Spleen (tissue), 11 donors: ENCODE measurements at regions not wholly inside any gene's neighbourhood (a gene's known extent, or its start where the extent isn't known, plus 50 kb on each side); places are given as distances from the start of the nearest gene placed in this dataset.

Source experiments
- DNase-seq: peaks from one replicate; pipeline ENCODE4 v3.0.0-alpha.2; 2020
- H3K27ac ChIP-seq, 8 donors: fragments of 200-600 bp; sonication (generic) in 7 of 8; 1 replicate in 4 of 8; 2 replicates in 4 of 8; pipeline versions ENCODE4 v1.5.0 to v1.8.0; 2016 to 2021; ENCODE audit warnings: inconsistent platforms in 4 of 8, mild to moderate bottlenecking in 4 of 8, moderate library complexity in 1 of 8
- H3K27me3 ChIP-seq, 7 donors: fragments of 200-600 bp; sonication (generic) in 6 of 7; replicated peaks in 1 of 7; 1 replicate in 4 of 7; 2 replicates in 3 of 7; pipeline versions ENCODE4 v1.5.0 to v1.8.0; 2016 to 2021; ENCODE audit warnings: inconsistent platforms in 3 of 7, mild to moderate bottlenecking in 1 of 7
- H3K36me3 ChIP-seq, 6 donors: fragments of 200-600 bp; sonication (generic) in 5 of 6; 1 replicate in 4 of 6; 2 replicates in 2 of 6; pipeline versions ENCODE4 v1.5.0 to v1.8.0; 2016 to 2021; ENCODE audit warnings: inconsistent platforms in 2 of 6
- H3K4me1 ChIP-seq, 6 donors: fragments of 200-600 bp; sonication (generic) in 5 of 6; 1 replicate in 3 of 6; 2 replicates in 3 of 6; pipeline versions ENCODE4 v1.5.0 to v1.8.0; 2016 to 2021; ENCODE audit warnings: inconsistent platforms in 3 of 6
- H3K4me3 ChIP-seq, 8 donors: fragments of 200-600 bp; sonication (generic) in 7 of 8; 1 replicate in 4 of 8; 2 replicates in 4 of 8; pipeline versions ENCODE4 v1.5.0 to v1.8.0; 2016 to 2021; ENCODE audit warnings: inconsistent platforms in 4 of 8, mild to moderate bottlenecking in 4 of 8, moderate library complexity in 2 of 8
- H3K9me3 ChIP-seq, 8 donors: fragments of 200-600 bp; sonication (generic) in 7 of 8; 1 replicate in 4 of 8; 2 replicates in 4 of 8; pipeline versions ENCODE4 v1.5.0 to v1.8.0; 2016 to 2021; ENCODE audit warnings: inconsistent platforms in 4 of 8
- POLR2A ChIP-seq, 3 donors: fragments of 450-650 bp; IDR thresholded peaks; one replicate each; pipeline ENCODE4 v1.5.1; 2017; ENCODE audit warnings: antibody characterized with exemption in 3 of 3, mild to moderate bottlenecking in 1 of 3
- POLR2AphosphoS5 ChIP-seq, 3 donors: sonication (generic); formaldehyde crosslinking; IDR thresholded peaks; one replicate each; pipeline ENCODE4 v1.5.1; 2017; ENCODE audit warnings: antibody characterized with exemption in 3 of 3
- WGBS, 5 donors: extraction: QIAGEN DNeasy Blood & Tissue Kit in 3 of 5; methylation state at CpG; one replicate each; pipeline versions ENCODE4 v1.1.5 to v1.1.7; 2013 to 2018; 5-methylcytosine and 5-hydroxymethylcytosine counted together
- intact Hi-C: fragments of 100-400 bp; cut with DNase I; formaldehyde crosslinking; loops from one replicate; pipeline ENCODE4 v1.15.0; 2023; ENCODE audit warnings: low total_unique reads
- TF ChIP-seq, protein P1 (sequence below), 11 experiments: fragments of 200-600 bp in 7 of 11; fragments of 450-650 bp in 4 of 11; sonication (generic) in 4 of 11; IDR thresholded peaks in 8 of 11; conservative IDR thresholded peaks in 3 of 11; 1 replicate in 7 of 11; 2 replicates in 4 of 11; pipeline versions ENCODE4 v1.4.0 to v1.8.0; 2016 to 2021; ENCODE audit warnings: antibody characterized with exemption in 11 of 11, inconsistent platforms in 4 of 11, mild to moderate bottlenecking in 1 of 11
- donor health status: healthy with polysubstance abuse.
- donor health status: DM: no; HTN: no; CAD: no; lungs with moderate emphysema.
- donor health status: DM: no; HTN: no; CAD: no.
- donor health status: Bipolar disorder and iron deficiency.
- donor health status: healthy.
- donor health status: DM: no; HTN: no; CAD: no.
- donor health status: DM: yes; HTN: yes; CAD: no.

DNA sequence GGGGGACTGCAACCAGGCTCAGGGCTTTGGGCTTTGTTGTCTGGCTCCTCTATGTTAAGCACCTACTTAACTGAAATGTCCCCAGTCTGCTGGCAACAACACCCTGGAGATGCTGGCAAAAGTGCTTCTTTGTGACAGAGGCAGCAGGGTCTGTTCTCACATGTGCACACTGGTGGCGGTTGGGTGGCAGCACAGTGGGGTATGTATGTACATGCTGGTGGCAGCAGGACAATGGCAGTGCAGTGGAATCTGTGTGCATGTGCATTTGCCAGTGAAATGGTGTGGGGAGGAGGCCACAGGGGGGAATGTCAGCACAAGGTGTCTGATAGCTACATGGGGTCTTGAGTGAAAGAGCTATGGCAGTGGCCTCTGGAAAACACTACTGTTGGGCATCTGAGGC is 830.3 kb downstream of the DIPK2A start:
- peak; percentile 67 for DNase-seq
- H3K4me3 ChIP-seq, result no peak overlapping the region

DNA sequence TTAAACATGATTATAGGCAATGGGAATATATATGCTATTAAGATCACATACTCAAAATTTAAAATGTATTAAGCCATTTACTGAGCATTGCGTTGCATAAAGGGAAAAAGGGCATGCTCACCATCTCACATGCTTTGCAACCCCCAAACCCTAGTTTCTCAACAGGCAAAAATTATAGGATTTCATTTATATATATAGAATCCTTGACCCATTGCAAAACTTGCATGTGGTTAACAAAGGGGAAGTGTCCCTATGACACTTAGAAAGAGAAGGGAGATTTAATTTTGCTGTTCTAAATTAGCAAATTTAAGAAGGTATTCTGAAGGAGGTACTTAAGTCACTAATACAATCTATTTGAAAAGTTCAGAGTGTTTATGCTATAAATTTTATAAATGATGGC is 837.8 kb downstream of the DIPK2A start:
- WGBS, 5 donors, result 39 to 77% (median 65%) methylated on average over 1 of the region's 1 CpG

More for the DNA sequence above, 830.3 kb downstream of the DIPK2A start:
- H3K4me1 ChIP-seq, result no peaks in the 10 kb centered on the region
- 97 to 100% (median 100%) methylated on average over 1 of the region's 1 CpG for WGBS, 5 donors
- TF ChIP-seq POLR2A (IDR thresholded peaks at IDR 0.05) (no peak), POLR2AphosphoS5 (IDR thresholded peaks at IDR 0.05) (no peak)
- TF ChIP-seq, protein P1, sequence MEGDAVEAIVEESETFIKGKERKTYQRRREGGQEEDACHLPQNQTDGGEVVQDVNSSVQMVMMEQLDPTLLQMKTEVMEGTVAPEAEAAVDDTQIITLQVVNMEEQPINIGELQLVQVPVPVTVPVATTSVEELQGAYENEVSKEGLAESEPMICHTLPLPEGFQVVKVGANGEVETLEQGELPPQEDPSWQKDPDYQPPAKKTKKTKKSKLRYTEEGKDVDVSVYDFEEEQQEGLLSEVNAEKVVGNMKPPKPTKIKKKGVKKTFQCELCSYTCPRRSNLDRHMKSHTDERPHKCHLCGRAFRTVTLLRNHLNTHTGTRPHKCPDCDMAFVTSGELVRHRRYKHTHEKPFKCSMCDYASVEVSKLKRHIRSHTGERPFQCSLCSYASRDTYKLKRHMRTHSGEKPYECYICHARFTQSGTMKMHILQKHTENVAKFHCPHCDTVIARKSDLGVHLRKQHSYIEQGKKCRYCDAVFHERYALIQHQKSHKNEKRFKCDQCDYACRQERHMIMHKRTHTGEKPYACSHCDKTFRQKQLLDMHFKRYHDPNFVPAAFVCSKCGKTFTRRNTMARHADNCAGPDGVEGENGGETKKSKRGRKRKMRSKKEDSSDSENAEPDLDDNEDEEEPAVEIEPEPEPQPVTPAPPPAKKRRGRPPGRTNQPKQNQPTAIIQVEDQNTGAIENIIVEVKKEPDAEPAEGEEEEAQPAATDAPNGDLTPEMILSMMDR (IDR thresholded peaks at IDR 0.05 in 8 of 11, conservative IDR thresholded peaks at IDR 0.05 in 3 of 11), result no peak
- H3K9me3 ChIP-seq, result peaks cover 0 to 6% (median 0%) of the 10 kb centered on the region in 8 donors
- H3K27me3 ChIP-seq, result no peaks in the 10 kb centered on the region
- intact Hi-C loops, result no loop called here
- H3K36me3 ChIP-seq, result no peaks in the 10 kb centered on the region
- H3K27ac ChIP-seq, result no peak overlapping the region

DNA sequence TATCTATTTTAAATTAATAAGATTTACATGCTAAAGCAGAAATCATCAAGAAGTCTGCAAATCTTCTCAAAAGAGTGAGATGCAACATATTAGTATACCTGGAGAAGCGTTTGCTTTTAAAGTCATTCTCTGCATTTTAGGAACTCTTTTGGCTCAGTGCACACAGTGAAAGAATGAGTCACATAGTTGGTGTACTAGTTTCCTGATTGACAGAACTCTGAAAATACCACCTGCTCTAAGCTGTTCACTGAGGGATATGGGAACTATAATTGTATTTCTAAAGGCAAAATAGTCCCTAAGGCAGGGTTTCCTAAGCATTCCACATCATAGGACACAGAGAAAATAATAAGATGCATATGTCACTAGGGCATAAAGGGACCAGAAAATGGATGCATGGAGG is 838.5 kb downstream of the DIPK2A start:
- Histone ChIP-seq H3K36me3 (no peaks in the 10 kb centered on the region), H3K4me3 (no peak overlapping the region), H3K27me3 (no peaks in the 10 kb centered on the region), H3K27ac (no peak overlapping the region), H3K9me3 (no peaks in the 10 kb centered on the region), H3K4me1 (no peaks in the 10 kb centered on the region)
- intact Hi-C loops, result no loop called here
- DNase-seq, result no peak
- WGBS, 5 donors, result 62 to 78% (median 73%) methylated on average over 1 of the region's 1 CpG
- TF ChIP-seq POLR2AphosphoS5 (IDR thresholded peaks at IDR 0.05), result no peak
- TF ChIP-seq, protein P1 (IDR thresholded peaks at IDR 0.05 in 8 of 11, conservative IDR thresholded peaks at IDR 0.05 in 3 of 11), result no peak
- TF ChIP-seq POLR2A (IDR thresholded peaks at IDR 0.05), result no peak

More for the DNA sequence above, 837.8 kb downstream of the DIPK2A start:
- H3K9me3 ChIP-seq, result peaks cover 0 to 6% (median 0%) of the 10 kb centered on the region in 8 donors
- no peaks in the 10 kb centered on the region for H3K4me1 ChIP-seq
- no peak overlapping the region for H3K4me3 ChIP-seq
- H3K36me3 ChIP-seq, result no peaks in the 10 kb centered on the region
- H3K27ac ChIP-seq, result no peak overlapping the region
- TF ChIP-seq POLR2A (IDR thresholded peaks at IDR 0.05), result no peak
- TF ChIP-seq, protein P1 (IDR thresholded peaks at IDR 0.05 in 8 of 11, conservative IDR thresholded peaks at IDR 0.05 in 3 of 11), result no peak
- no peak for TF ChIP-seq POLR2AphosphoS5 (IDR thresholded peaks at IDR 0.05)
- no peak for DNase-seq
- intact Hi-C loops, result no loop called here
- H3K27me3 ChIP-seq, result no peaks in the 10 kb centered on the region

DNA sequence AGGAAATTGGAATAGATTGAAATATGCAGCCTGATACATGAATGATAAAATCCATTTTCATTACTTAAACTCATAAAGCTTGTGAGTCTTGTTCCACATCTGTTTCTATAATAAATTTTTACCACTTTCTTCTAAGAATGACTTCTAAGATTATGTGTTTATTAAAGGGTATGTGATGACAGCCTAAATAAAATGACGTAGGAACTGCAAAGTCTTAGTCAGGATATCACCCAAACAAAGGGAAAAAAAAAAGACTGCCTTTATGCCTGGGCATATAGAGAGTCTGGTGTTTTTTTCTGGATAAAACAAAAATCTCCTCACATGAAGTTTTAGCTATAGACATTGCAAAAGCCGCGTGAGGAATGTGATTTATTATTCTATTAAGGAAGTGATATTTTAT is 844.0 kb downstream of the DIPK2A start:
- intact Hi-C loops, result no loop called here
- DNase-seq, result no peak

More for the DNA sequence above, 844.0 kb downstream of the DIPK2A start:
- 58 to 83% (median 66%) methylated on average over 3 of the region's 3 CpGs for WGBS, 5 donors
- Histone ChIP-seq H3K9me3 (no peaks in the 10 kb centered on the region), H3K27me3 (no peaks in the 10 kb centered on the region), H3K4me3 (no peak overlapping the region), H3K27ac (no peak overlapping the region), H3K4me1 (no peaks in the 10 kb centered on the region), H3K36me3 (no peaks in the 10 kb centered on the region)
- TF ChIP-seq POLR2AphosphoS5 (IDR thresholded peaks at IDR 0.05) (no peak), POLR2A (IDR thresholded peaks at IDR 0.05) (no peak)
- TF ChIP-seq, protein P1 (IDR thresholded peaks at IDR 0.05 in 8 of 11, conservative IDR thresholded peaks at IDR 0.05 in 3 of 11), result no peak
